ENCODE measurements at regions not wholly inside any gene's neighbourhood (a gene's known extent, or its start where the extent isn't known, plus 50 kb on each side); places are given as distances from the start of the nearest gene placed in this dataset.

- TF ChIP-seq CTCF (IDR thresholded peaks at IDR 0.05; ENCODE audit: low read depth, low read length) (no peak), EZH2phosphoT487 (IDR thresholded peaks at IDR 0.05; ENCODE audit: low read depth) (no peak)
Measured at GRCh38 chr2:129575431-129575830, 404.0 kb upstream of the RAB6C start.
